Smooth muscle cell of the brain vasculature (primary cell): ENCODE measurements at regions not wholly inside any gene's neighbourhood (a gene's known extent, or its start where the extent isn't known, plus 50 kb on each side); places are given as distances from the start of the nearest gene placed in this dataset.
A peak's percentile ranks its signal among the peaks of the same experiment; 100 is the strongest.
"Not testable (repeated sequence)": the region's sequence is repeated elsewhere in the genome, so short reads cannot be mapped to it uniquely, and the experiment has no call there.

Source experiments
- DNase-seq: peaks from one replicate; pipeline ENCODE4 v3.0.0-alpha.2; 2012; ENCODE audit warnings: low read depth, low spot score

DNA sequence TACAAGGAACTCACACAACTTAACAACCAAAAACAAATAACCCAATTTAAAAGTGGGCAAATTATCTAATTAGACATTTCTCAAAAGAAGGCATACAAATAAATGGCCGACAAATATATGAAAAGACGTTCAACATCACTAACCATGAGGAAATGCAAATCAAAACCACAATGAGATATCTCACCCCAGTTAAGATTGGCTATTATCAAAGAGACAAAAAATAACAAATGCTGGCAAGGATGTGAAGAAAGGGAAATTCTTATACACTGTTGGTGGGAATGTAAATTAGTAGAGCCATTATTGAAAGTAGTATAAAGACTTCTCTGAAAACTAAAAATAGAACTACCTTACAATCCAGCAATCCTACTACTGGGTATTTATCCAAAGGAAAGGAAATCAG lies 96.7 kb upstream of the SIRPG start:
- no peak for DNase-seq

DNA sequence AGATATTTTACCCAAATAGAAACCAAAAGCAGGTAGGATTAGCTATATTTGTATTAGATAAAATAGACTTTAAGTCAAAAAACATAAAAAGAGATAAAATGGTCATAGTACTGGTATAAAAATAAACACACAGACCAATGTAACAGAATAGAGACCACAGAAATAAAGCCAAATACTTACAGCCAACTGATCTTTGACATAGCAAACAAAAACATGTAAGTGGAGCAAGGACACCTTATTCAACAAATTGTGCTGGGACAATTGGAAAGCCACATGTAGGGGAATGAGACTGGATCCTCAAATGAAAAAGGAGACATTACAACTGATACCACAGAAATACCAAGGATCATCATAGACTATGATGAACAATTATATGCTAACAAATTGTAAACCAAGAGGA lies 94.5 kb upstream of the SIRPG start:
- DNase-seq, result no peak

DNA sequence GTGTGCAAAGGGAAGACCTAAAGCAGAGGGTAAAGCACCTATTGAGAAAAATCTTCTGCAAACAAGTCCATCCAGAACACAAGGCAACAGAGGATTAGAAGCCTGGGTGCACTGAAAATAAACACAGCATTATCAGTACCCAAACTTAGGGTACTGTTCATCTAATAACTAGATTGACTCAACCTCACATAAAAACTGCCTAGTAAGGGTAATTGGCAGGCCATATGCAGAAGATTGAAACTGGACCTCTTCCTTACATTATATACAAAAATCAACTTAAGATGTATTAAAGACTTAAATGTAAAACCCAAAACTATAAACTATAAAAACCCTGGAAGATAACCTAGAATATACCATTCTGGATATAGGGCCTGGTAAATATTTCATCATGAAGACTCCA lies 91.2 kb upstream of the SIRPG start:
- no peak for DNase-seq

DNA sequence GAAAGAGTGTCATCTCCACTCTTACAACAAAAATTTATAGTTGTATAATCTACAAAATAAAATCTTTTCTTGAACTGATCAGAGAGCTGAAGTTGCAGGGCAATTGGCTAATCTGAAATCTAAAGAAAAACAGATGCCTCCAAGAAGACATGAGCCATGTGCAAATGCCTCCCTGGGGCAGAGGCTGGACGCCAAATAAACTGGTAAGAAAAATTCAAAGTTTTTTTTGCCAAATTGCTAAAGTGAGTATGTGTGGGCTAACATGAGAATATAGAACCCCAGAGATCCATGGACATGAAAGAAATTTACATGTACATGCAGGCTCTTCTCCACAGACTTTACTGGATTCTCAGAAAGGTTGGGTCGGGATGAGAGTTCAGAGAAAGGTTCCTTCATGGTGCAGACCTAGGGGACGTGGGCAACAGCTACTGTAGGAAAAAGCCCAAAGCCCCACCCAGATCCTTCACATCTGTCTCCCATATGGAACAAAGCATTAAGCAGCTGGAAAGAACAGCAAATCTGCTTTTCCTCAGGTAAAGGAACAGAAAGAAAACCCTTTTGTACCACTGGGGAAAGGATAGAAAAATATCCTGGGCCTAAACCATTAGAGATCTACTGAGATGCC lies 90.5 kb upstream of the SIRPG start:
- DNase-seq, result no peak

DNA sequence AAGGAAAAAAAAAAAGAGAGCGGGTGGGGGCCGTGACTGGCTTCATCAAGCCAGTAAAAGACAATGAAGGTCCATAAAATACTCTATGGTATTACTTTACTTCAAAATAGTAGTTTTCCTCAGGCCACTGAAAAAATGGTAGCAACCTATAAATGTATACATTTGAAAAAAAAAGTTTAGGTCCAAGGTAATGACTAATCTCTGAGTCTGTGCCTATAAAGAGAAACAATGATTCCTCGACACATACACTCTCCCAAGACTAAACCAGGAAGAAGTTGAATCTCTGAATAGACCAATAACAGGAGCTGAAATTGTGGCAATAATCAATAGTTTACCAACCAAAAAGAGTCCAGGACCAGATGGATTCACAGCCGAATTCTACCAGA lies 84.5 kb upstream of the SIRPG start:
- DNase-seq, result not testable (repeated sequence)

DNA sequence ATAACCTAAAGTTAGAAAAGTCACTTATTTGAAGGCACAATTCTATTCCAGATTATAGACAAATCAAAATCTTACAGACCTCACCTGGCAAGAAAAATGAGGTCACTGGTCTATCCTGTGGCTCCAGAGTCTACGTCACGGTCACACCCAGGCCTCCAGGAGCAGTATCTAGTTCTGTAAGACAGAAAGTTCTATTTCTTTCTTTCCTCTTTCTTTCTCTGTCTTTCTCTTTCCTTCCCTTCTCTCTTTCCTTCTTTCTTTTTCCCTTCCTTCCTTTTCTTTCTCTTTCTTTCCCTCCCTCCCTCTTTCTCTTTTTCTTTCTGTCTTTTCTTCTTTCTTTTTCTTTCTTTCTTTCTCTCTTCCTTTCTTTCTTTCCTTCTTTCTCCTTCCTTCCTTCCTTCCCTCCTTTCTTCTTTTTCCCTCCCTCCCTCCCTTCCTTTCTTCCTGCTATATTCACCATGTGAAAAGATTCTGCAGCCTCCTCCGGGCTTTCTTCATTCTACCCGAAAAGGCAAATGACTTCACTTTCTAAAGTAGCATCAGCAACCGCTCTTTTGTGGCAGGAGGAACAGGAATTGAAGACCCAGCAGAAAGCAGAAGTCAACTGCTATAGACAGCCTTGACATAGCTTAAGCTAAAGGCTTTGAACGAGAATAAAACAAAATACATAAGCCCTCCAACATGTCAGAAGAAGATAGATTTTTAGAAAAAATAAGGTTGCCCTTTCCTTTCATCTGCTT lies 83.9 kb upstream of the SIRPG start:
- no peak for DNase-seq

DNA sequence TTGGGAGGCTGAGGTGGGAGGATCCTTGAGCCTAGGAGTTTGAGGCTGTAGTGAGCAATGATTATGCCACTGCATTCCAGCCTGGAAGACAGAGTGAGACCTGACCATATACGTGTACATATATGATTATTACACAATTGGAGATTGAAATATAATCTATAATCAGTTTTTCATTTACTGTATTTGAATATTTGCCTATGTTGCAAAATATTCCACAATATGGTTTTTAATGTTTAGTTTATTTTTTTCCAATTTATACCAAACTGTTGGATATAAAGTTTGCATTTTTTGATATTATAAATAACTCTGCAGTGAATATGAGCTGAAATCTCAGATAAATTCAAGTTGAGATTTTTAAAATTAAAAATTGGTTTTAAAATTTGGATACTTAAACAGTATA lies 79.6 kb upstream of the SIRPG start:
- no peak for DNase-seq

DNA sequence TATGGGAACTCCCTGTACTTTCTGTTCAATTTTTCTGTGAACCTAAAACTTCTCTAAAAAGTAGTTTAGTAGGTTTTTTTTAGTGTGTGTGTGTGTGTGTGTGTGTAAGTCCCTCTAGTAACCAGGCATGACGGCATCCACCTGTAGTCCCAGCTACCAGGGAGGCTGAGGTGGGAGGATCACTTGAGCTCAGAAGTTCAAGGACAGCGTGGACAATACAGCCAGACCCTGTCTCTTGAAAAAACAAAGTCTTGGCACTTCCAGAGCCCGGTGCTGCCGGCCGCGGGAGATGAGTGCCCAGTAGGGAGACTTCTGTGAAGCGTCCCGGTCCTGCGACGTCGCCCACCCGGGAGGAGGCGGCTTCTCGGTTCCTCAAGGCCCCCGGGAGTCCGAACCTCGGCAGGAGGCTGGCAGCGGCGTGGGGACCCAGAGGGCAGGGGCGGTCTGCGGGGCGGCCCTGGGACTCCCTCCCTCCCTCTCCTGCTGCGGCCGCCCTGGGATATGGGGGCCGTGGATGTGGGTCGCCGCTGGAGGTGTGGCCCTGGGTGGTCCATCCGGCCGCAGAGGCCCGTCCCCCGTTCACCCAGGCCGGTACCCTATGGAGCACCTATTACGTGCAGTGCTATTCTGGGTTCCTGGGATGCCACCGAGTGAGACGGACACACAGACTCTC lies 78.0 kb upstream of the SIRPG start:
- DNase-seq, result no peak

DNA sequence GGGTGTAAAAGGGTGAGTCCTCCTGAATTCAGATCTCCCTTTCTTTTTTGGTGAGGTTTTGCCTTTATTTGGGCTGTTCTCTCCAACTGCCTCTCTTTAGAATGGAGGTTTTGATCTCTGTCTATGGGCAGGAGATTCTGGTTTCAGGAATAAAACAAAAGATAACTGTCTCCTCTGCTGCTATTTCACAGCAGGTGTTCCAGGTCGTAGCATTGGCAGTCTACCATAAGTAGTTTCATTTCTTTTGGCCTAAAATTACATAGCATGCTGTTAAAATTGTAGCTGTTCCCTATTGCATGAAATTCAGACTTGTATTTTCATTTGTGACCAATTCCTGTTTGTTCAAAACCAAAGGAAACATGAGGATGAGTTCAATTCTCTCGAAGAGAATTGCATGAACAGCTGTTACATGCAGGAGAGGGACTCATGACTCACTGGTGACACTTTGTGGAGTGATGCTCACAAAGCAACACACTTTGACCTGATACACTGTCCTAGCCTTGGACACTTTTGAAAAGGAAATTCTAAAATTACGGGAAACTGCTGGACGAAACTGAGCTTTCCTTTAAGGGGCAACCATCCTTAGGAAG lies 76.8 kb upstream of the SIRPG start:
- DNase-seq, result peak; percentile 40

DNA sequence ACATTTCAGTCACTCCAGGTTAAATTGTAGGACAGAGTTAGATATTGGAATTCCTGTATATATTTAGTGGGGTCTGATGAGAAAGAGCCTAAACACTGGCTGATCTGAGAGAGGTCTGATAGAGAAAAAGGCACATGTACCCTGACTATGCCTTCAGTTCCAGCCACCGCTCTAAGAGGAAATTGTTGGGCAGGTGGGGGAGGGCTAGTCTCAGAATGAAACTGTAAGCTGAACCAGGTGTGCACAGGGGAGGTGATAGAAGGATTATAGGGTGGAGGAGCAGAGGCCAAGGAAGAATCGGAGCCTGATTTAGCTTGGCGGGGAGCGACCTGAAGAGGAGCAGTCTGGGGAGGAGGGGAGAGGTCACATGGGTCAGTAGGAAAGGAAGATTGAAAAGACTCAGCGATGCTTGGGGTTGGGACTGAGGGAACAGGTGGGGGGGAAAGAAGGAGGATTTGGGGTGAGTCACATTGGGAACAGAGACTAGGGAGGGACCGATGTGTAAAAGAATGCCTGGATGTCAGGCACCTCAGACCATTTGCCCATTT lies 74.3 kb upstream of the SIRPG start:
- DNase-seq, result not testable (repeated sequence)

DNA sequence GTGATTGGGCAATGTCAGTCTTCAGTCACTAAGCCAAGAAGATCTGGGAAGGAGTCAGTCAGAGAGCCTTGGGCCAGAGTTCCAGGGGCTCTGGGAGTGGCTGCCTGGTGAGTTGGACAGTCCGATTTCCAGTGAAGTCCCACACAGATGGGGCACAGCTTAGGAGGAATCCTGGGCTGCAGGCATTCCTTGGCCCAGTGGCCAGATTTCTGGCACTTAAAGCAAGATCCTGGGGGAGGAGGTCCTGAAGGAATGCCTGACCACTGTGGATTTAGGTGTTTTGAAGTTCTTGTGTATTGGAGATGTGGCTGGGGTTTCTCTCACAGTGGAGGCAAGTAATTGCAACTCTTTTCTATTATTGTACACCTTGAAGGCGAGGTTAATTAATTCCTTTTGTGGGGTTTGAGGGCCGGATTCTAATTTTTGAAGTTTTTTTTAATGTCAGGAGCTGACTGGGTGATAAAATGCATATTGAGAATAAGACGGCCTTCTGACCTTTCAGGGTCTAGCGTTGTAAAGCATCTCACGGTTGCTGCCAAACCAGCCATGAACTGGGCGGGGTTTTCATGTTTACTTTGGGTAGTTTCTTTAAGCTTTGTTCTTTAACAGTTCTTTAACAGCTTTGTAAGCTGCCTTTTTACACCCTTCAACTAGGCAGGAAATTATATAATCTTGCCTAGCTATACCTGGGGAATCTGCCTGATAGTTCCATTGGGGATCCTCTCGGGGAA lies 73.6 kb upstream of the SIRPG start:
- not testable (repeated sequence) for DNase-seq

DNA sequence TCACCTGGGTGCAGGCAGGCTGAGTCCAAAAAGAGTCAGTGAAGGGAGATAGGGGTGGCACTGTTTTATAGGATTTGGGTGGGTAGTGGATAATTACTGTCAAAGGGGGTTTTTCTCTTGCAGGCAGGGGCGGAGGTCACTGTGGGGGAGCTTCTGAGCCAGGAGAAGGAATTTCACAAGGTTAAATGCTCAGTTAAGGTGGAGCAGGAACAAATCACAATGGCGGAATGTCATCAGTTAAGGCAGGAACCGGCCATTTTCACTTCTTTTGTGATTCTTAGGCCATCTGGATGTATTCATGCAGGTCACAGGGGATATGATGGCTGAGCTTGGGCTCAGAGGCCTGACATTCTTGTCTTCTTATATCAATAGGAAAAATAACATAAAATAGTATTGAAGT lies 69.7 kb upstream of the SIRPG start:
- DNase-seq, result not testable (repeated sequence)

DNA sequence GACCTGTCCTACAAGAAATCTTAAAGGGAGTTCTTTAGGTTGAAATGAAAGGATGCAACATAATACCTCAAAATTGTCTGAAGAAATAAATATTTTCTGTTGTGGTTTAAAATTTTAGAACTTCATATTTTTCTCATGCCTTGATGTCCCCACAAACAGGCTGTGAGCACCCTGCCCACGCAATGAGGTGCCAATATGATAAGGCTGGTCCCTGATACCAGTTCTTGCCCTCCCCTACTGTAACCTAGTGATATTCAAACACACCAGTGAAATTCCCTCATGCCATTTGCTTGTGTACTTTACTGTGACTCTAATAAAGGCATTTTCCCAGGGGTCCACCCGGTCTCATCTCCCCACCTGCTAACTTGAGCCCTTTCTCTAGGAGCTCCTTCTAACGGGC lies 67.3 kb upstream of the SIRPG start:
- DNase-seq, result no peak

DNA sequence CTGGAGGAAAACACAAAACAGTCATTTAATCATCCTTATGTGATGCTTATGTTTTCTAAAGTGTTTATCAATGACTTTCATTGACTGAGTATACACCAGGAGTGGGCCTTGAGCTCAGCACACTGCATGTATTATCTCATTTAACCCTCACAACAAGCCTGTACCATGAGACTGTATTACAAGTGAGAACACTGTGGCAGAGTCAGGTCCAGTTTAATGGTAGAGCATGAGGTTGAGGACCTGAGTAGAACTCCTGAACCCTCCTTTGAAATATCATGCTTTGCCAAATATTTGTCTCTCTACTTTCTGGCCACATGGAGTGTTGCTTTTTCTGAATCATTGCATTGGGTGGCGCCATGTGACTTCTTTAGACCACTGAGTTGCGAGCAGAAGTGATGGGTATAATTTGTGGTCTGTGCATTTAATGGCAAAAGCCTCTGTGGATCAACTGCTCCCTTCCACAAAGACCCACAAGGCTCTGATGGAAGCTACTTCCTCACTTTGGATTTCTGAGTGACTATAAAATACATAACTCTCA lies 65.0 kb upstream of the SIRPG start:
- no peak for DNase-seq

DNA sequence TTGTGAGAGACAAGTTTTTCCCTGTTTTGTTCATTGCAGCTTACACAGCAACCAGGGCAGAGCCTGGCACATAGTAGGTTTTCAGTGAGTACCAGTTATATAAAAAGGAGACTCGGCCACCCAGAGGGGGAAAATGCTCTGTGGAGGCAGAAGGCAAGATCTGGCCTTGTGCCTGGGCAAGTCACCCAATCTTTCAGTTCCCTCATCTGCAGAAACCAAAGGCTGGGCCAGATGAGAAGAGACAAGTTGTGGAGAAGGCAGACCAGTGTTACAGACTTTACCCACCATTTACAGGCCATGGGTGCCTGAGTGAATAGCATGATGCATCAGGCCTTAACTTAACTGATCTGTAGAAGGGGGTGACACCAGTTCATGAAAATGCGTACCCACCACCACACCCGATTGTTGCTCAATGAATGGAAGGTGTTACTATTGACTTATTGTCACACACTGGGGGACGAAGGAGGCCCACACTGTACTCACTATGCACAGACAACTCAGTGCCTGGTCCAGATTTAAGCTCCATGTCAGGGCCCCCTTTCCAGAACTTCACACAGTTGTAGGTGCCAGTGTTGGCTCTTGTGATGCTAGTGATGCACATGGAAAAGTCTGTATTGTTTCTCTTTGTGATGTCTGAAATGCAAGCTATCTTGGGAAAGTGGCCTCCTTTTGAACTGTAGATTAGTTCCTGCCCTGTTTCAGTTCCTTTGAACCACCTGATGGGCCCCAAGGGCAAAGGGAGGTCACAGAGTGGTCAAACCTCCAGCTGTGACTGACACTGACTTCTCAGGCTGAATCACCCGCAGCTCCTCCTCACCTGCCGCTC lies 64.3 kb upstream of the SIRPG start:
- DNase-seq, result no peak

DNA sequence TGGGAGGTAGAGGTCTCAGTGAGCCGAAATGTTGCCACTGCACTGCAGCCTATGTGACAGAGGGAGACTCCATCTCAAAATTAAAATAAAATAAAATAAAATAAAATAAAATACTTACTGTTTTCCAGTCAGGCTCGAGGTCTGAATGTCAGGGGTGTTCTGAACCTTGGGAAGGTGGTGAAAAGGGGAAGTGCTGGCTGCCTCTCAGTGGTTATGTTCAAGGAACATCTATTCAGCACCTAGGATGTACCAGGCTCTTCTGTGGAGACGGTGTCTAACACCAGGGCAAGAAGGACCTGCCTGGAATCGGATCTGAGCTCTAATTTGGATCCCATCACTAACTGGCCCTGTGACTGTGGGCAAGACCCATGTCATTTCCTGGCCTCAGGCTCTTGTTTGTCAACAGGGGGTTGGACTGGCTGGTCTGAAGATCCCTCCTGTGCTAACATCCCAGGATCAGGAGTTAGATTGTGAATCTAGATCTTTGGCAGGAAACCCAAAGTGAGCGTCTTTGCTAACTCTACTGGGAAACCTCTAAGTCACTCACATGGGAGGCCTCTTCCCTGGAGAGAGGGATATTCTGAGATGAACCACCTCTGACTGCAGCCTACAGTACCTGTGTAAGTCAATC lies 63.4 kb upstream of the SIRPG start:
- DNase-seq, result no peak

DNA sequence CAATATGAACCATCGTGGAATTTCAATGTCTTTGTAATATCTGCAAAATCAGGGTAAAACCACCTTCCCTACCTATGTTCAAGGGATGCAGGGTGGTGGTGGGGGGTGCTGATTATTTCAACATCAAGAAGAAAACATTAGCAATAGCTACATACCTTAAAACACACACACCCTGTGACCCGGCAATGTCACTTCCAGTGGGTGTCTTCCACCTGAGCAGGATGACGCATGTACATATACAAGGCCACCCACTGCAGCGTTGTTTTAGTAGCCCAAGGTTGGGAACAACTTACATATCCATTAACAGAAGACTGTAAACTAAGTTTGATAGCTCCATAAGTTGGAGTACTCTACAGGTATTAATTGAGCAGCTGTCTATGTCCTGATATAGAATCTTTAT lies 62.6 kb upstream of the SIRPG start:
- no peak for DNase-seq

DNA sequence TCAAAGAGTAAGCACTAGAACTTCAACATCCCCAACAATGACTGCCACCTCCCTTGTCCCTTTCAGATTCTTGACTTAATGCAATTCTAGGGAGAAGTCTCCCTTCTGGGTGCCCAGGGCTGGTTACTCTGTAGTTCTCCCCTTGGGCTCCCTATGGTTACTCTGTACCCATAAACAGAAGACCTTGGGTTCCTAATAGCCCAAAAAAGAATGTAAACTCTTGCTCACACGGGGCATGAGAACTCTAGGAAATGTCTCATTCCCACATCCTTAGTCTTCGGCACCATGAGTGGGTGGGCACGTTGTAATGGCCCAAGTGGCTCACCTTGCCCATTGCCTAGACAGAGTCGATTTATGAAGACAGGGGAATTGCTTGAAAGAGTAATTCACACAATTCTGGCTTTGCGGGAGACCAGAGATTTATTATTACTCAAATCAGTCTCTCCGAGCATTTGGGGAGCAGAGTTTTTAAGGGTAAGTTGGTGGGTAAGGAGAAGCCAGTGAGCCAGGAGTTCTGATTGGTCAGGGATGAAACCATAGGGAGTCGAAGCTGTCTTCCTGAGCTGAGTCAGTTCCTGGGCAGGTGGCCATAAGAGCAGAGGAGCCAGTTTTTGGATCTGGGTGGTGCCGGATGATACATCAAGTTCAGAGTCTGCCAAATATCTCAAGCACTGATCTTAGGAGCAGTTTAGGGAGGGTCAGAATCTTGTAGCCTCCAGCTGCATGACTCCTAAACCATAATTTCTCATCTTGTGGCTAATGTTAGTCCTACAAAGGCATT lies 61.2 kb upstream of the SIRPG start:
- DNase-seq, result peak; percentile 21
